Erythroblast (primary cell): ENCODE measurements at regions not wholly inside any gene's neighbourhood (a gene's known extent, or its start where the extent isn't known, plus 50 kb on each side); places are given as distances from the start of the nearest gene placed in this dataset.

Experiments
- DNase-seq, 2 experiments: peaks; one replicate each; lab custom pipeline; 2025; lab: John Stamatoyannopoulos, UW
- GATA1 ChIP-seq: IDR thresholded peaks from 2 replicates; pipeline ENCODE4 v1.6.1; 2011; ENCODE audit warnings: low read depth, mild to moderate bottlenecking, control low read depth, low read length, moderate library complexity
- POLR2A ChIP-seq: IDR thresholded peaks from 2 replicates; pipeline ENCODE4 v1.6.1; 2011; ENCODE audit warnings: mild to moderate bottlenecking, low read length

DNA sequence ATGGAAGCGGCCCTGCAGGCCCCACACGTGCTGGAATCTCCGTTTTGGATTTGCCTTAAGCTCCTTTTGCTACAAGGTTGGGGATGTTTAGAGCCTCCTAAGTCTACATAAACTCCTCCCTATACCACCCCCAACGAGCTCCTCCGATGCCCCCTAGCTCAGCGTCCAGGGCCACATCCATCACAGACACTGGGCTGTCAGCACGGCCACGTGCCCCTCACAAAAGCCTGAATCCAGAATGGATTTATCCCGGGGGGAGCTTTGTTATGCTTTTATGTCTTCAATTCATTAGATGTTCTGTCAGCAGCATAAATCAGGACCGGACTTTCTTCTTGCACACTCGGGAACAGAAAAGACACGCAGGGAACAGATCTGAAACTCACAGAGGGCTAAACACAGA is 52.6 kb upstream of the CD82 start:
- TF ChIP-seq GATA1 (no peak), POLR2A (no peak)
- no peak for DNase-seq

DNA sequence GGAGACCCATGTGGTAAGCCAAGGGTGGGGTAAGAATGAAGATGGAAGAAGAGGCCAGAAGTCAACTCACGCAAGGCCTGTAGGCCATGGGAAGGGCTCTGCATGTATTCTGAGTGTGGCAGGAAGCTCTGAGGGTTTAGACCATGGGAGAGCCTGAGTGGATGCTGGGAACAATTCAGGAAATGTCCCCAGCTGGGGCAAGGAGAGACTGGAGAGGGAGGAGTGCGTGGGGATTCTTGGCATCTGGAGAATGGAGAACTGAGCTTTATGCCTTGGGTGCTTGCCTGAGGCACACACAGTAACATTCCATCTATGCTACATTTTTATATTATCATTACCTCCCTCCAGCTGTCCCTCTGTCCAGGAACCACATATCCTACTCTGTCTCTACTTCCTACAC is 50.4 kb upstream of the CD82 start:
- DNase-seq = no peak
- TF ChIP-seq GATA1 = no peak
